ENCODE measurements at regions not wholly inside any gene's neighbourhood (a gene's known extent, or its start where the extent isn't known, plus 50 kb on each side); places are given as distances from the start of the nearest gene placed in this dataset.
"Not testable (repeated sequence)": the region's sequence is repeated elsewhere in the genome, so short reads cannot be mapped to it uniquely, and the experiment has no call there.

GRCh38 chr10:80025281-80025680 lies 53.2 kb upstream of the TMEM254 start:
- Mint-ChIP-seq H3K36me3 (ENCODE audit: low read depth) (no peaks in the 10 kb centered on the region), H3K4me1 (ENCODE audit: low read depth) (no peaks in the 10 kb centered on the region), H3K9me3 (no peaks in the 10 kb centered on the region), H3K27ac (no peak overlapping the region), H3K4me3 (no peak overlapping the region), H3K27me3 (no peaks in the 10 kb centered on the region)
- no peak for DNase-seq
- POLR2A ChIA-PET: no interaction called here
- no peak for ATAC-seq
- CTCF ChIA-PET: no interaction called here
- TF ChIP-seq, protein P1, sequence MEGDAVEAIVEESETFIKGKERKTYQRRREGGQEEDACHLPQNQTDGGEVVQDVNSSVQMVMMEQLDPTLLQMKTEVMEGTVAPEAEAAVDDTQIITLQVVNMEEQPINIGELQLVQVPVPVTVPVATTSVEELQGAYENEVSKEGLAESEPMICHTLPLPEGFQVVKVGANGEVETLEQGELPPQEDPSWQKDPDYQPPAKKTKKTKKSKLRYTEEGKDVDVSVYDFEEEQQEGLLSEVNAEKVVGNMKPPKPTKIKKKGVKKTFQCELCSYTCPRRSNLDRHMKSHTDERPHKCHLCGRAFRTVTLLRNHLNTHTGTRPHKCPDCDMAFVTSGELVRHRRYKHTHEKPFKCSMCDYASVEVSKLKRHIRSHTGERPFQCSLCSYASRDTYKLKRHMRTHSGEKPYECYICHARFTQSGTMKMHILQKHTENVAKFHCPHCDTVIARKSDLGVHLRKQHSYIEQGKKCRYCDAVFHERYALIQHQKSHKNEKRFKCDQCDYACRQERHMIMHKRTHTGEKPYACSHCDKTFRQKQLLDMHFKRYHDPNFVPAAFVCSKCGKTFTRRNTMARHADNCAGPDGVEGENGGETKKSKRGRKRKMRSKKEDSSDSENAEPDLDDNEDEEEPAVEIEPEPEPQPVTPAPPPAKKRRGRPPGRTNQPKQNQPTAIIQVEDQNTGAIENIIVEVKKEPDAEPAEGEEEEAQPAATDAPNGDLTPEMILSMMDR (IDR thresholded peaks at IDR 0.05): no peak
- intact Hi-C loops (cut with micrococcal nuclease): no loop called here

- H3K36me3 Mint-ChIP-seq (ENCODE audit: low read depth); ATAC-seq; intact Hi-C loops (cut with micrococcal nuclease); CTCF ChIA-PET; POLR2A ChIA-PET; H3K27me3 Mint-ChIP-seq; H3K4me1 Mint-ChIP-seq (ENCODE audit: low read depth); H3K9me3 Mint-ChIP-seq; DNase-seq; H3K4me3 Mint-ChIP-seq; H3K27ac Mint-ChIP-seq: not testable (repeated sequence)
These were observed 56.0 kb upstream of the TMEM254 start for GRCh38 chr10:80022408-80023001.

- H3K27ac Mint-ChIP-seq; POLR2A ChIA-PET; H3K27me3 Mint-ChIP-seq; ATAC-seq; H3K9me3 Mint-ChIP-seq; H3K4me1 Mint-ChIP-seq (ENCODE audit: low read depth); H3K4me3 Mint-ChIP-seq; intact Hi-C loops (cut with micrococcal nuclease); DNase-seq; H3K36me3 Mint-ChIP-seq (ENCODE audit: low read depth): not testable (repeated sequence)
- CTCF ChIA-PET: interaction anchor here (1.3 kb wide), 1 partner anchor 29 kb away, joined by 6 read pairs; no protein-coding TSS in a partner anchor
These were observed 60.0 kb upstream of the TMEM254 start for GRCh38 chr10:80018406-80018984.

- POLR2A ChIA-PET; H3K4me3 Mint-ChIP-seq; intact Hi-C loops (cut with micrococcal nuclease); H3K27ac Mint-ChIP-seq; ATAC-seq; H3K4me1 Mint-ChIP-seq (ENCODE audit: low read depth); H3K9me3 Mint-ChIP-seq; H3K27me3 Mint-ChIP-seq; DNase-seq; H3K36me3 Mint-ChIP-seq (ENCODE audit: low read depth): not testable (repeated sequence)
- CTCF ChIA-PET: interaction anchor here (1.3 kb wide), 1 partner anchor 30 kb away, joined by 6 read pairs; no protein-coding TSS in a partner anchor
These were observed 61.3 kb upstream of the TMEM254 start for GRCh38 chr10:80017186-80017585.

DNA sequence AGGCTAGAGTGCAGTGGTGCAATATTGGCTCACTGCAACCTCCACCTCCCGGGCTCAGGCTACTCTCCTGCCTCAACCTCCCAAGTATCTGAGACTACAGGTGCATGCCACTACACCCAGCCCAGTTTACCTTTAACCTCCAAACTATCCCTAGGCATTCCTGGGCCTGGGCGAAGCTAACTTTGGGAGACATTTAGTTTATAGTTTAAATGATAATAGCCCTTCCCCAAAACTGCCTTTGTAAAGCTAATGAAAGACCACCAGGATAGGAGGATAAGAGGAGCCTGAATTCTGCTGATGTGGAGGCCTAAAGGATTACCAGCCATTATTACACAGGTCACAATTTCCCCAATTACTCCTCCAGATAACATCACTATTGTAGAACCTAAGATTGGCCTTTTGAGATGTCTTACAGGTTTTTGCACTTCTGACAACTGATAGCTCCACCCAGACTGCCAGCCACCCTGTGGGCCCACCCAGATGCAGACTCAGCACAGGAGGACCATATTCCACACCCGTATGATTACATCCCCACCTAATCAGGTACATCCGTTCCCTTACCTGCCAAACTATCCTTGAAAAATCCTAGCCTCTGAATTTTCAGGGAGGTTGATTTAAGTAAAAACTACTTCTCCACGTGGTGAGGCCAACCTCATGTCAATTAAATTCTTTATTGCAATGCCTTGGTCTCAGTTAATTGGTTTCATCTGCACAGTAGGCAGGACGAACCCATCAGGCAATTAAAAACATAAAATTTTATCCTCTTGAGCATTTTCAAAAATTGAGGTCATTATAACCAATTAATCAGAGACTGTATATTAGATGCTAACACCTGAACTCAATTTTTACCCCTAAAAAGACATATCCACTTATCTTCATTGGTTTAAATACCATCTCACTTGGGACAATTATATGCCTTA lies 62.3 kb upstream of the TMEM254 start:
- ATAC-seq (no peak), DNase-seq (no peak)
- POLR2A ChIA-PET: no interaction called here
- intact Hi-C loops (cut with micrococcal nuclease): no loop called here
- Mint-ChIP-seq H3K27me3 (no peaks in the 10 kb centered on the region), H3K36me3 (ENCODE audit: low read depth) (no peaks in the 10 kb centered on the region), H3K4me1 (ENCODE audit: low read depth) (no peaks in the 10 kb centered on the region), H3K27ac (no peak overlapping the region), H3K4me3 (no peak overlapping the region), H3K9me3 (no peaks in the 10 kb centered on the region)
- CTCF ChIA-PET: interaction anchor here (0.6 to 0.9 kb wide), 3 partner anchors 25 to 31 kb away, joined by 3 to 6 read pairs (median 3); no protein-coding TSS in a partner anchor
- TF ChIP-seq, protein P1 (IDR thresholded peaks at IDR 0.05): no peak

DNA sequence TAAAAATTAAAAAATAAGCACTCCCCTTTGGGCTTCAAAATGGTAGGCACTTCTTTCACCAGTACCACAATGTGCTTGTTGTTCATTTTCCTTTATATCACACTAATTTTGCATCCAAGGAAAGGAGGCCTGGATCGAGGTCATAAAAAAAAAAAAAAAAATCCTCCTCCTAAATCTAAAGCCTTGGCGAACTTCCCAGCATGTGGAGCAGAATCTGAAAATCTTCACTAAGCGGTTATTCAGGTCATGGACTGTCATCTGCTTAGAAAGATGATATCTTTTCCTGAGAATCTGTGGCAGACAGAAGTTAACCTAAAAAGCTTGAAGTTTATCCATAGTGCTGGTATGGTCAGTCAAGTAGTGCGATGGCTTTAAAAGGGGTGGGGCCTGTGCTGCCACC lies 64.2 kb upstream of the SFTPD start:
- DNase-seq; ATAC-seq; H3K4me1 Mint-ChIP-seq (ENCODE audit: low read depth); H3K27me3 Mint-ChIP-seq; H3K4me3 Mint-ChIP-seq; CTCF ChIA-PET; intact Hi-C loops (cut with micrococcal nuclease); H3K36me3 Mint-ChIP-seq (ENCODE audit: low read depth); POLR2A ChIA-PET; H3K9me3 Mint-ChIP-seq; H3K27ac Mint-ChIP-seq: not testable (repeated sequence)

- CTCF ChIA-PET; H3K27ac Mint-ChIP-seq; H3K36me3 Mint-ChIP-seq (ENCODE audit: low read depth); H3K9me3 Mint-ChIP-seq; H3K4me1 Mint-ChIP-seq (ENCODE audit: low read depth); H3K4me3 Mint-ChIP-seq; ATAC-seq; intact Hi-C loops (cut with micrococcal nuclease); H3K27me3 Mint-ChIP-seq; DNase-seq: not testable (repeated sequence)
- POLR2A ChIA-PET: interaction anchor here (0.7 kb wide), 1 partner anchor 76 kb away, joined by 3 read pairs; no protein-coding TSS in a partner anchor
These were observed 62.2 kb upstream of the SFTPD start for GRCh38 chr10:80011144-80011543.
